BLaER1 treated with 17β-estradiol and CSF1 and Interleukin-3, amounts not matched to agents 10 nM and 100 nM (cell line): ENCODE measurements at regions not wholly inside any gene's neighbourhood (a gene's known extent, or its start where the extent isn't known, plus 50 kb on each side); places are given as distances from the start of the nearest gene placed in this dataset.

ENCODE experiments used
- H3K27ac ChIP-seq, 11 experiments: shearing (Covaris generic); formaldehyde crosslinking; 2 replicates each; pipeline ENCODE4 v1.8.1; 2022
- H3K27me3 ChIP-seq, 11 experiments: shearing (Covaris generic); formaldehyde crosslinking; 2 replicates each; pipeline ENCODE4 v1.8.1; 2022
- H3K36me3 ChIP-seq, 11 experiments: shearing (Covaris generic); formaldehyde crosslinking; 2 replicates each; pipeline ENCODE4 v1.8.1; 2022
- H3K4me1 ChIP-seq, 10 experiments: shearing (Covaris generic); formaldehyde crosslinking; 2 replicates each; pipeline ENCODE4 v1.8.1; 2022
- H3K4me2 ChIP-seq, 11 experiments: shearing (Covaris generic); formaldehyde crosslinking; 2 replicates each; pipeline ENCODE4 v1.8.1; 2022
- H3K4me3 ChIP-seq, 10 experiments: shearing (Covaris generic); formaldehyde crosslinking; 2 replicates each; pipeline ENCODE4 v1.8.1; 2022
- H3K9ac ChIP-seq, 11 experiments: shearing (Covaris generic); formaldehyde crosslinking; 2 replicates each; pipeline ENCODE4 v1.8.1; 2022
- H3K9me3 ChIP-seq, 11 experiments: shearing (Covaris generic); formaldehyde crosslinking; replicated peaks in 1 of 11; 2 replicates each; pipeline ENCODE4 v1.8.1; 2022
- H4K20me1 ChIP-seq, 11 experiments: shearing (Covaris generic); formaldehyde crosslinking; 2 replicates each; pipeline ENCODE4 v1.8.1; 2022
- Cebpa-rat ChIP-seq, 11 experiments: shearing (Covaris generic); IDR thresholded peaks; 2 replicates each; pipeline ENCODE4 v1.8.1; 2022

DNA sequence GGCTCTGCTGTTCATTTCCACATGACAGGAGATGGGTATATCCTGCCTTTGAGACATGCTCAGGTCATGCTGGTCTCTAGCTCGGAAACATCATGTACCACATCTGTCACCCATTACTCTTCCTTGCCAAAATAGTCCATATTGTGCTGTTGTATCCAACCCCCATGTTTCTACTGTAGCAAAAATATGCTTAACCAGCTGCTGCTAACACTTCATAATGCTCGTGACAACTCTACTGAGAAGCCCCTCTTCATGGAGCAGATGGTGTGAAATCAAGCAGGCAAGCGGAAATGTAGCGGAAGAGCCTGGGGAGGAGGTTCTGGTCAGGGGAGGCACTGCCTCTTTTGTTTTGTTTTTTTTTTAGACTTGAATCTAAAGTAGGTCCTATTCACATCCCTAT is 82.9 kb downstream of the NPY start:
- peak overlapping the region; percentile 63 to 83 (median 74) for H3K4me2 ChIP-seq
- TF ChIP-seq Cebpa-rat (IDR thresholded peaks at IDR 0.05): no peak
- peak overlapping the region in 8 of 11 experiments; percentile 15 to 79 (median 62); a peak in 15 of 22 replicates for H3K27ac ChIP-seq
- H3K4me3 ChIP-seq: 0 out of 20 replicates have a peak overlapping the region, but pooled peaks of 1 of the 10 experiments have one; percentile 5
- H3K36me3 ChIP-seq: no peaks in the 10 kb centered on the region
- H3K9me3 ChIP-seq: peaks cover 8 to 33% (median 23%) of the 10 kb centered on the region in 11 experiments; a peak in 18 of 22 replicates
- no peaks in the 10 kb centered on the region for H4K20me1 ChIP-seq
- no peaks in the 10 kb centered on the region for H3K27me3 ChIP-seq
- H3K9ac ChIP-seq: peak overlapping the region in 5 of 11 experiments; percentile 23 to 57 (median 51); a peak in 5 of 22 replicates
- peaks cover 11 to 47% (median 33%) of the 10 kb centered on the region in 10 experiments for H3K4me1 ChIP-seq

DNA sequence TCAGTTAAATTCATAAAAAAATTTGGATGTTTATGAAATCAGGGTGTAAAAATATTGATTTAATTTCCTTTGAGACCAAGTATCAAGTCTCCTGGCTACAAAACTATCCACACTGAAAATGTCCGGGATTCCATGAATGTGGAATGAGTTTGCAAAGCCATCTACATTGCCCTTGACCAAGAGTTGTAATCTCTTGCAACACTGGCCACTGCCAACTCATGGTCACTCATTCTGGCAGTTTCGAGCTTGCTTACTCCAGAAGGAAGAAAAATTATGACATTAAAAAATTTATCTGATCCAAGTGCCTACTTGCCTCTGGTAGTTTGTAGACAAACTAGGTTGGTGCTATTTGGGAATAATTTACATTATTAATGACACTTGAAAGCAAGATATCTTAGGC is 84.2 kb downstream of the NPY start:
- peak overlapping the region in 9 of 11 experiments; percentile 67 to 83 (median 75); a peak in 18 of 22 replicates for H3K4me2 ChIP-seq
- H4K20me1 ChIP-seq: no peaks in the 10 kb centered on the region
- H3K36me3 ChIP-seq: no peaks in the 10 kb centered on the region
- H3K27me3 ChIP-seq: no peaks in the 10 kb centered on the region
- no peak for TF ChIP-seq Cebpa-rat (IDR thresholded peaks at IDR 0.05)
- H3K9me3 ChIP-seq: peaks cover 8 to 21% (median 11%) of the 10 kb centered on the region in 11 experiments; a peak in 13 of 22 replicates
- H3K27ac ChIP-seq: no peak overlapping the region
- no peak overlapping the region for H3K4me3 ChIP-seq
- no peak overlapping the region for H3K9ac ChIP-seq
- peaks cover 11 to 55% (median 33%) of the 10 kb centered on the region in 10 experiments for H3K4me1 ChIP-seq

- TF ChIP-seq Cebpa-rat (IDR thresholded peaks at IDR 0.05): no peak
- Histone ChIP-seq H3K9me3 (peaks cover 0 to 12% (median 9%) of the 10 kb centered on the region in 11 experiments; a peak in 9 of 22 replicates), H3K4me2 (no peak overlapping the region), H3K4me3 (no peak overlapping the region), H4K20me1 (no peaks in the 10 kb centered on the region), H3K36me3 (no peaks in the 10 kb centered on the region), H3K27me3 (no peaks in the 10 kb centered on the region), H3K4me1 (peaks cover 11 to 67% (median 36%) of the 10 kb centered on the region in 10 experiments), H3K27ac (no peak overlapping the region), H3K9ac (no peak overlapping the region)
These were observed 86.6 kb downstream of the NPY start for GRCh38 chr7:24370541-24370940.

GRCh38 chr7:24372961-24373955 is 89.3 kb downstream of the NPY start:
- Histone ChIP-seq H4K20me1 (no peaks in the 10 kb centered on the region), H3K27ac (no peak overlapping the region), H3K9ac (no peak overlapping the region), H3K36me3 (no peaks in the 10 kb centered on the region), H3K9me3 (peaks cover 0 to 12% (median 9%) of the 10 kb centered on the region in 11 experiments; a peak in 9 of 22 replicates), H3K27me3 (no peaks in the 10 kb centered on the region), H3K4me1 (peaks cover 0 to 63% (median 13%) of the 10 kb centered on the region in 10 experiments; a peak in 14 of 20 replicates), H3K4me3 (no peak overlapping the region), H3K4me2 (peak overlapping the region in 6 of 11 experiments; percentile 18 to 63 (median 52); a peak in 5 of 22 replicates)
- no peak for TF ChIP-seq Cebpa-rat (IDR thresholded peaks at IDR 0.05)

DNA sequence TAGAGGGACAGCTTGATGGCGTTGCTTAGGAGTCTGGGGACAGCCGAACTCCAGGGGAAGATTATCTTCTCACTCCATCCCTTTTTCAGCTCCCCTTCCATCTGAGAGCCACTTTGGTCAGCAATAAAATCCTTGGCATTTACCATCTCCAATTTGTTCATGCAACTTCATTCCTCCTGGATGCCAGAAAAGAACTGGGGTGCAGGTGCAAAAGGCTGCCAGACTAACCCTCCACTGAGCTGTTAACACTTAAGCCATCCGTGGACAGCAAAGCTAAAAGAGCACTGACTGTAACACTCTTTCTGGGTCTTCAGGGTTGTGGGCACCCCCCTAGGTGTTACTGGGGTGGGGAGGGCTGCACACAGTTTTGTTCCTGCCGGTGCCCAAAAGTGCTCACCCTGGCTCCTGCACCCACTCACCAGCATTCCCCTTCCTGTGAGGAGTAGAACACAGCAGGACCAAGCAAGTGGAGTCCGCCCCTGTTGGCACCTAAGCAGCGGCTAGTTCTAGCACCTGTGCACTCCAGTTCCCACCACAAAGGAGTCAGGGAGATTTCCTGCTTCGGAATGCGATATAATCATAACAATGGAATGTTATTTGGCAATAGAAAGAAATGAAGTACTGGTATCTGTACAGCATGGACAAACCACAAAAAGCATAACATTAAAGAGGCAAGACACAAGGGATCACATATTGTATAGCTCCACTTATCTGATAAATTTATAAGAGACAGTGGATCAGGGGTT is 95.1 kb downstream of the NPY start:
- H3K4me1 ChIP-seq: peaks cover 0 to 47% (median 14%) of the 10 kb centered on the region in 10 experiments; a peak in 13 of 20 replicates
- peaks cover 0 to 10% (median 4%) of the 10 kb centered on the region in 11 experiments; a peak in 8 of 22 replicates for H3K9me3 ChIP-seq
- TF ChIP-seq Cebpa-rat (IDR thresholded peaks at IDR 0.05): no peak
- H3K36me3 ChIP-seq: no peaks in the 10 kb centered on the region
- H3K27ac ChIP-seq: no peak overlapping the region
- H3K4me3 ChIP-seq: no peak overlapping the region
- H3K9ac ChIP-seq: no peak overlapping the region
- no peaks in the 10 kb centered on the region for H3K27me3 ChIP-seq
- no peak overlapping the region for H3K4me2 ChIP-seq
- H4K20me1 ChIP-seq: no peaks in the 10 kb centered on the region

DNA sequence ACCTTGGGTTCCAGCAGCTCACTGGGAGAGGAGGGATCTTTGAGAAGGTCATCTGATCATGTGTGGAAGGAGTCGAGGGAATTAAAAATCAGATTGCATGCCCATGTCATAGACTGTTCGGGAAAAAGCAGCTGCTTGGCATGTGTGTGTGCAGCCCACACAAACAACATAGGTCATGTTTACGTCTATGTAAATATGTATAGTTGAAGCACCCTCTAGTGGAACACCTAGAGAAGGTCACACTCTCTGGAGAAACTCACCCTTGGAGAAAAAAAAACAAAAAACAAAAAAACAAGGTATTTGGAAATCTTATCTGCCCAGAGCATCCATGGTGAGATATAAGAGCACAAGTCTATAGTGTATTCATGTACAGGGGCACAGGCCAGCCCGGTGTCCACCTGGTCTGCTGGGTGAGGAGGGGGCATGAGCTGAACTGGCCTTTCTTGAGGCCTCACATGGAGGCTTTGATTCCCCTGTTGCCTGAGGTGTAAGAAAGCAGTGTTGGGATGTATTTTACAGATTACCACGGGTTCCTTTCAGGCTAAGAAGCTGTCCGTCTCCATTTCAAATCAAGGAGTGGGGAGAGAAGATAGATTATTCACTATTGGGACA is 98.0 kb downstream of the NPY start:
- no peak overlapping the region for H3K27ac ChIP-seq
- H4K20me1 ChIP-seq: no peaks in the 10 kb centered on the region
- H3K4me3 ChIP-seq: no peak overlapping the region
- H3K9ac ChIP-seq: no peak overlapping the region
- peaks cover 0 to 18% (median 3%) of the 10 kb centered on the region in 10 experiments; a peak in 8 of 20 replicates for H3K4me1 ChIP-seq
- H3K9me3 ChIP-seq: peaks cover 0 to 10% (median 4%) of the 10 kb centered on the region in 11 experiments; a peak in 8 of 22 replicates
- H3K4me2 ChIP-seq: peak overlapping the region in 3 of 11 experiments; percentile 0 to 44 (median 23); a peak in 4 of 22 replicates
- H3K27me3 ChIP-seq: no peaks in the 10 kb centered on the region
- no peak for TF ChIP-seq Cebpa-rat (IDR thresholded peaks at IDR 0.05)
- no peaks in the 10 kb centered on the region for H3K36me3 ChIP-seq

DNA sequence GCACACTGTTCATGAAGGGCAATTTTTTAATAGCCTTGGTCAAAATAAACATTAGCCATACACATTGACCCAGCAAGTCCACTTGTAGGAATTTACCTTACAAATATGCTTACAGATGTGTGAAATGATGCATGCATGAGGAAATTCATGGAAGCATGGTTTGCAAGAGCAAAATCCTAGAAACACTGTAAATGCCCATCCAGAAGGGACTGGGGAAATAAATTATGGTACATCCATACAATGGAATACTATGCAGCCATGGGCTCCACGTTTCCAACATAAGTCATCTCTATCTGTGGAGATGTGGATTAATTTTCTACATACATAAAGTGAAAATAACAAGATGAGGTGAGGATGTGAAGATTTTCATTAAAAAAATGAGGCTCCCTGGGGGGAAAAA is 99.1 kb downstream of the NPY start:
- Histone ChIP-seq H3K4me2 (no peak overlapping the region), H3K4me3 (no peak overlapping the region), H3K36me3 (no peaks in the 10 kb centered on the region), H3K9me3 (peaks cover 0 to 10% (median 4%) of the 10 kb centered on the region in 11 experiments; a peak in 8 of 22 replicates), H3K9ac (no peak overlapping the region), H3K27me3 (no peaks in the 10 kb centered on the region), H4K20me1 (no peaks in the 10 kb centered on the region), H3K27ac (no peak overlapping the region), H3K4me1 (peaks cover 0 to 10% (median 0%) of the 10 kb centered on the region in 10 experiments; a peak in 8 of 20 replicates)
- TF ChIP-seq Cebpa-rat (IDR thresholded peaks at IDR 0.05): no peak

DNA sequence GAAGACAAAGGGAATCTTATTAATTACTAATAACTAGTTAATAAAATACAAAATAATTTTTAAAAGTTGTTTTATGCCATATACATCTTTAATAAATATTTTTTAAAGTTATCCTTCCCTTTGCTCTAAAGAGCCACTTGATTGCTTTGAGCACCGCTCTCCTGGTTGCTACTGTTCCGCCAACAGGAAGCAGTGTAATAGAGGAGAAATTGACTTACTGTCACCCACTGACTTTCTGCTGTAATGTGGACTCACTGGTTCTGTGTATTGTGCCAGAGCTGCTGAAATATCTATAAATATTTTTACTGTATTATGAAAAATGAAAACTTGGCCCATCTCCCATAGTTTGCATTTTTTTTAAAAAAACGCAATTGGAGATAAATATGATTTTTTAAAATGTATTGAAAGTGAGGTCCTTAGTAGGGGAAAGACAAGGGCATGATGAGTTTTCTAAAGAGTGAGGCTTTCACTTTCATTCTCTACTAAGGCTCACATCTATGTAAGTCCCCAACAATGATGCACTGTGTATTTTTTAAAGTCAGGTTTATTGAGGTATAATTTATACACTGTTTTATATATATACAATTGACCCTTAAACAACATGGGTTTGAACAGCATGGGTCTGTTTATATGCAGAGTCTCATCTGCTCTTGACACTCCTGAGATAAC is 100.5 kb downstream of the NPY start:
- no peaks in the 10 kb centered on the region for H3K27me3 ChIP-seq
- TF ChIP-seq Cebpa-rat (IDR thresholded peaks at IDR 0.05): no peak
- no peak overlapping the region for H3K4me3 ChIP-seq
- H3K9me3 ChIP-seq: peaks cover 0 to 10% (median 4%) of the 10 kb centered on the region in 11 experiments; a peak in 8 of 22 replicates
- H3K9ac ChIP-seq: no peak overlapping the region
- peaks cover 0 to 10% (median 0%) of the 10 kb centered on the region in 10 experiments; a peak in 8 of 20 replicates for H3K4me1 ChIP-seq
- H4K20me1 ChIP-seq: no peaks in the 10 kb centered on the region
- no peaks in the 10 kb centered on the region for H3K36me3 ChIP-seq
- no peak overlapping the region for H3K4me2 ChIP-seq
- no peak overlapping the region for H3K27ac ChIP-seq
